DOHH2 (cell line): ENCODE measurements at regions not wholly inside any gene's neighbourhood (a gene's known extent, or its start where the extent isn't known, plus 50 kb on each side); places are given as distances from the start of the nearest gene placed in this dataset.

Experiments
- H3F3A ChIP-seq: fragments of 200-600 bp; sonication (generic), shearing (Covaris generic); 2 replicates; pipeline ENCODE4 v1.6.0; 2016; ENCODE audit warnings: antibody characterized with exemption, mild to moderate bottlenecking; ENCODE audit not compliant: control insufficient read depth, insufficient read depth
- H3K27ac ChIP-seq: fragments of 200-600 bp; sonication (generic); 2 replicates; pipeline ENCODE4 v1.5.1; 2014; ENCODE audit warnings: low read depth, mild to moderate bottlenecking, low read length, moderate library complexity
- H3K27me3 ChIP-seq: fragments of 200-600 bp; sonication (generic); 2 replicates; pipeline ENCODE4 v1.6.1; 2014; ENCODE audit warnings: mild to moderate bottlenecking, low read length, mixed read lengths; ENCODE audit not compliant: control insufficient read depth
- H3K36me3 ChIP-seq: fragments of 200-600 bp; sonication (generic); 2 replicates; pipeline ENCODE4 v1.6.1; 2014; ENCODE audit warnings: mild to moderate bottlenecking, low read length, moderate library complexity, mixed read lengths; ENCODE audit not compliant: control insufficient read depth
- H3K4me1 ChIP-seq: fragments of 200-600 bp; sonication (generic); 2 replicates; pipeline ENCODE4 v1.6.1; 2014; ENCODE audit warnings: mild to moderate bottlenecking, low read length, mixed read lengths; ENCODE audit not compliant: control insufficient read depth
- H3K4me2 ChIP-seq: fragments of 200-600 bp; sonication (generic); 2 replicates; pipeline ENCODE4 v1.6.0; 2014; ENCODE audit warnings: mild to moderate bottlenecking, low read length, moderate library complexity
- H3K4me3 ChIP-seq: fragments of 200-600 bp; sonication (generic); 2 replicates; pipeline ENCODE4 v1.5.1; 2014; ENCODE audit warnings: mild to moderate bottlenecking, low read length, mixed read lengths
- H3K79me2 ChIP-seq: fragments of 200-600 bp; sonication (generic); 2 replicates; pipeline ENCODE4 v1.6.1; 2014; ENCODE audit warnings: mild to moderate bottlenecking, low read length, mixed read lengths; ENCODE audit not compliant: control insufficient read depth
- H3K9me2 ChIP-seq: fragments of 200-600 bp; sonication (generic); replicated peaks from 2 replicates; pipeline ENCODE4 v1.6.1; 2014; ENCODE audit warnings: mild to moderate bottlenecking, low read length, mixed read lengths; ENCODE audit not compliant: control insufficient read depth
- H3K9me3 ChIP-seq: fragments of 200-600 bp; sonication (generic); 2 replicates; pipeline ENCODE4 v1.6.1; 2014; ENCODE audit warnings: antibody characterized with exemption, low read length, mixed read lengths; ENCODE audit not compliant: control insufficient read depth, insufficient read depth
- H4K20me1 ChIP-seq: fragments of 200-600 bp; sonication (generic); 2 replicates; pipeline ENCODE4 v1.6.0; 2014; ENCODE audit warnings: low read depth, mild to moderate bottlenecking, antibody characterized with exemption, low read length, moderate library complexity; ENCODE audit not compliant: control insufficient read depth, insufficient read depth
- EZH2phosphoT487 ChIP-seq: fragments of 200-600 bp; sonication (generic); IDR thresholded peaks from 2 replicates; pipeline ENCODE4 v1.6.1; 2017; ENCODE audit warnings: borderline replicate concordance, mild to moderate bottlenecking, antibody characterized with exemption, low read length, moderate library complexity, mixed read lengths
- TF ChIP-seq, protein P1 (sequence below): fragments of 200-600 bp; sonication (generic); IDR thresholded peaks from one replicate; pipeline ENCODE4 v1.5.1; 2014; ENCODE audit warnings: antibody characterized with exemption, mild to moderate bottlenecking, low read depth, low read length; ENCODE audit not compliant: poor library complexity, severe bottlenecking

- no peaks in the 10 kb centered on the region for H3K4me1 ChIP-seq
- no peaks in the 10 kb centered on the region for H3K27me3 ChIP-seq
- no peaks in the 10 kb centered on the region for H3K9me2 ChIP-seq
- H3K36me3 ChIP-seq = no peaks in the 10 kb centered on the region
- no peaks in the 10 kb centered on the region for H4K20me1 ChIP-seq
- TF ChIP-seq, protein P1, sequence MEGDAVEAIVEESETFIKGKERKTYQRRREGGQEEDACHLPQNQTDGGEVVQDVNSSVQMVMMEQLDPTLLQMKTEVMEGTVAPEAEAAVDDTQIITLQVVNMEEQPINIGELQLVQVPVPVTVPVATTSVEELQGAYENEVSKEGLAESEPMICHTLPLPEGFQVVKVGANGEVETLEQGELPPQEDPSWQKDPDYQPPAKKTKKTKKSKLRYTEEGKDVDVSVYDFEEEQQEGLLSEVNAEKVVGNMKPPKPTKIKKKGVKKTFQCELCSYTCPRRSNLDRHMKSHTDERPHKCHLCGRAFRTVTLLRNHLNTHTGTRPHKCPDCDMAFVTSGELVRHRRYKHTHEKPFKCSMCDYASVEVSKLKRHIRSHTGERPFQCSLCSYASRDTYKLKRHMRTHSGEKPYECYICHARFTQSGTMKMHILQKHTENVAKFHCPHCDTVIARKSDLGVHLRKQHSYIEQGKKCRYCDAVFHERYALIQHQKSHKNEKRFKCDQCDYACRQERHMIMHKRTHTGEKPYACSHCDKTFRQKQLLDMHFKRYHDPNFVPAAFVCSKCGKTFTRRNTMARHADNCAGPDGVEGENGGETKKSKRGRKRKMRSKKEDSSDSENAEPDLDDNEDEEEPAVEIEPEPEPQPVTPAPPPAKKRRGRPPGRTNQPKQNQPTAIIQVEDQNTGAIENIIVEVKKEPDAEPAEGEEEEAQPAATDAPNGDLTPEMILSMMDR = no peak
- H3K27ac ChIP-seq = no peak overlapping the region
- no peaks in the 10 kb centered on the region for H3F3A ChIP-seq
- H3K4me3 ChIP-seq = no peak overlapping the region
- no peaks in the 10 kb centered on the region for H3K9me3 ChIP-seq
- no peaks in the 10 kb centered on the region for H3K79me2 ChIP-seq
- no peak overlapping the region for H3K4me2 ChIP-seq
Measured at GRCh38 chr9:14487547-14488185, 173.7 kb upstream of the NFIB start.

DNA sequence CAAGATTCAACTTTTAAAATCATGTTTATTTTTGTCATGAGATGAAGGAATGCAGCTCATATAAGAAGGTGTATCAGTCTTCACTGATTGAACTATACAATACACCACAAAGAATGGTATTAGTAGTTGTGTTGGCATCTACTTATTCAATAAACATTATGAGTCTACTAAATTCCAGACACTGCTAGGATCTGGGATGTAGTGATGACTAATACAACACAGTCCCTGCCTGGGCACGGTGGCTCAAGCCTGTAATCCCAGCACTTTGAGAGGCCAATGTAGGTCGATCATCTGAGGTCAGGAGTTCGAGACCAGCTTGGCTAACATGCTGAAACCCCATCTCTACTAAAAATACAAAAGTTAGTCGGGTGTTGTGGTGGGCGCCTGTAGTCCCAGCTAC is 171.4 kb upstream of the NFIB start:
- TF ChIP-seq, protein P1 = no peak
- TF ChIP-seq EZH2phosphoT487 = no peak
- H3K9me3 ChIP-seq = no peaks in the 10 kb centered on the region
- H3K27me3 ChIP-seq = no peaks in the 10 kb centered on the region
- H3K4me2 ChIP-seq = no peak overlapping the region
- H3K4me3 ChIP-seq = no peak overlapping the region
- H3K4me1 ChIP-seq = no peaks in the 10 kb centered on the region
- no peaks in the 10 kb centered on the region for H3K36me3 ChIP-seq
- H4K20me1 ChIP-seq = no peaks in the 10 kb centered on the region
- H3K9me2 ChIP-seq = no peaks in the 10 kb centered on the region
- no peaks in the 10 kb centered on the region for H3K79me2 ChIP-seq
- no peak overlapping the region for H3K27ac ChIP-seq
- H3F3A ChIP-seq = no peaks in the 10 kb centered on the region

DNA sequence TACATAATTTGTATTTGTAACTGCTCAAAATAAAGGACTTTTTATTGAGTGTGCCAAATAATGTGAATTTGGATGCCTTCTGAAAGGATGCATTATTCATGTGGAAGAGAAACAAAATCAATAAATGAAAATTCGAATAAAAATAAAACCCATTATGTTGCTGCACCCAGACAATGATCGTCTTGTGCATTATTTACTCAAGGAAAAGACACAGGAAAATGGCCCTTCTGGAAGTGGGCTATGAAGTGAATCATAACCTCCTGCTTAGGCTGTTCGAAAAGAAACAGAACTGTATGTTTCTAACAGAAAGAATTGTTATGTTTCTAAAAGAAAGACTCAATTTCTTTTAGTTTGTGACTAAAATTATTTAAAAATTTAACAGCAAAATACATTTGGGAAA is 168.9 kb upstream of the NFIB start:
- TF ChIP-seq EZH2phosphoT487 = no peak
- TF ChIP-seq, protein P1 = no peak
- Histone ChIP-seq H3K9me3 (no peaks in the 10 kb centered on the region), H3K4me3 (no peak overlapping the region), H3K9me2 (no peaks in the 10 kb centered on the region), H4K20me1 (no peaks in the 10 kb centered on the region), H3K4me2 (no peak overlapping the region), H3K27me3 (no peaks in the 10 kb centered on the region), H3F3A (no peaks in the 10 kb centered on the region), H3K79me2 (no peaks in the 10 kb centered on the region), H3K4me1 (no peaks in the 10 kb centered on the region), H3K36me3 (no peaks in the 10 kb centered on the region), H3K27ac (no peak overlapping the region)
